Neural progenitor cell (in vitro differentiated cells): ENCODE measurements at regions not wholly inside any gene's neighbourhood (a gene's known extent, or its start where the extent isn't known, plus 50 kb on each side); places are given as distances from the start of the nearest gene placed in this dataset.
"Not testable (repeated sequence)": the region's sequence is repeated elsewhere in the genome, so short reads cannot be mapped to it uniquely, and the experiment has no call there.

ENCODE experiments used
- DNase-seq: peaks from one replicate; pipeline ENCODE4 v3.0.0-alpha.2; 2016; ENCODE audit warnings: low spot score
- H2AFZ ChIP-seq: fragments of 200-600 bp; sonication (generic); replicated peaks from 2 replicates; pipeline ENCODE4 v1.6.1; 2016; ENCODE audit warnings: antibody characterized with exemption
- H3F3A ChIP-seq: fragments of 200-600 bp; sonication (generic); 2 replicates; pipeline ENCODE4 v1.6.1; 2016; ENCODE audit warnings: antibody characterized with exemption, low read depth
- H3K27ac ChIP-seq: fragments of 200-600 bp; sonication (generic); 2 replicates; pipeline ENCODE4 v1.5.1; 2016; ENCODE audit warnings: mild to moderate bottlenecking
- H3K27me3 ChIP-seq: fragments of 200-600 bp; sonication (generic); 2 replicates; pipeline ENCODE4 v1.6.1; 2016; ENCODE audit warnings: mild to moderate bottlenecking, moderate library complexity
- H3K36me3 ChIP-seq: fragments of 200-600 bp; sonication (generic); 2 replicates; pipeline ENCODE4 v1.5.1; 2016
- H3K4me1 ChIP-seq: fragments of 200-600 bp; sonication (generic); 2 replicates; pipeline ENCODE4 v1.6.1; 2016; ENCODE audit warnings: mixed run types
- H3K4me2 ChIP-seq: fragments of 200-600 bp; sonication (generic); 2 replicates; pipeline ENCODE4 v1.6.1; 2016
- H3K4me3 ChIP-seq: fragments of 200-600 bp; sonication (generic); 2 replicates; pipeline ENCODE4 v1.5.1; 2016
- H3K79me2 ChIP-seq: fragments of 200-600 bp; sonication (generic); 2 replicates; pipeline ENCODE4 v1.6.1; 2016; ENCODE audit warnings: low read depth
- H3K9ac ChIP-seq: fragments of 200-600 bp; sonication (generic); 2 replicates; pipeline ENCODE4 v1.6.1; 2016
- H3K9me3 ChIP-seq: fragments of 200-600 bp; sonication (generic); 2 replicates; pipeline ENCODE4 v1.5.1; 2016; ENCODE audit warnings: low read depth
- H4K20me1 ChIP-seq: fragments of 200-600 bp; sonication (generic); 2 replicates; pipeline ENCODE4 v1.6.1; 2016; ENCODE audit warnings: low read depth
- H3K27ac Mint-ChIP-seq: 3 replicates; pipeline ENCODE4 v1.8.0; 2021; ENCODE audit warnings: mixed read lengths
- H3K27me3 Mint-ChIP-seq: 2 replicates; pipeline ENCODE4 v1.8.0; 2022; ENCODE audit warnings: low read depth, mild to moderate bottlenecking, inconsistent platforms, moderate library complexity, mixed read lengths; ENCODE audit not compliant: insufficient read depth
- H3K36me3 Mint-ChIP-seq: 3 replicates; pipeline ENCODE4 v1.8.0; 2021; ENCODE audit warnings: mixed read lengths
- H3K4me1 Mint-ChIP-seq: 3 replicates; pipeline ENCODE4 v1.8.0; 2021; ENCODE audit warnings: mixed read lengths
- H3K4me3 Mint-ChIP-seq: 3 replicates; pipeline ENCODE4 v1.8.0; 2021; ENCODE audit warnings: mild to moderate bottlenecking, moderate library complexity, mixed read lengths
- H3K9me3 Mint-ChIP-seq: 3 replicates; pipeline ENCODE4 v1.8.0; 2020; ENCODE audit warnings: mixed read lengths
- CTCF ChIP-seq: fragments of 200-600 bp; sonication (generic); IDR thresholded peaks from 2 replicates; pipeline ENCODE4 v1.5.1; 2017; ENCODE audit warnings: antibody characterized with exemption, mild to moderate bottlenecking
- EZH2 ChIP-seq: fragments of 200-600 bp; sonication (generic); IDR thresholded peaks from 2 replicates; pipeline ENCODE4 v1.6.1; 2017; ENCODE audit warnings: antibody characterized with exemption, mild to moderate bottlenecking, moderate library complexity
- EZH2phosphoT487 ChIP-seq: fragments of 200-600 bp; sonication (generic); IDR thresholded peaks from 2 replicates; pipeline ENCODE4 v1.6.1; 2017; ENCODE audit warnings: antibody characterized with exemption

- Histone ChIP-seq H3K4me3 (no peak overlapping the region), H3K27me3 (no peaks in the 10 kb centered on the region), H3K27ac (no peak overlapping the region), H3F3A (no peaks in the 10 kb centered on the region), H3K4me1 (peaks cover 10% of the 10 kb centered on the region), H3K4me2 (no peak overlapping the region), H3K9me3 (no peaks in the 10 kb centered on the region), H2AFZ (no peak overlapping the region), H4K20me1 (no peaks in the 10 kb centered on the region), H3K9ac (no peak overlapping the region), H3K36me3 (no peaks in the 10 kb centered on the region), H3K79me2 (no peaks in the 10 kb centered on the region)
- peaks cover 13% of the 10 kb centered on the region for H3K9me3 Mint-ChIP-seq
- H3K27me3 Mint-ChIP-seq, result peaks cover 15% of the 10 kb centered on the region
- H3K27ac Mint-ChIP-seq, result peak overlapping the region; percentile 37
- DNase-seq, result no peak
- TF ChIP-seq CTCF (no peak), EZH2phosphoT487 (no peak), EZH2 (no peak)
- peaks cover 2% of the 10 kb centered on the region for H3K36me3 Mint-ChIP-seq
- peaks cover 37% of the 10 kb centered on the region for H3K4me1 Mint-ChIP-seq
- no peak overlapping the region for H3K4me3 Mint-ChIP-seq
Observed at GRCh38 chr2:234861841-234862735, 89.7 kb upstream of the SH3BP4 start.

- not testable (repeated sequence) for DNase-seq, H3K4me3 Mint-ChIP-seq, H3K79me2 ChIP-seq, H3K9me3 ChIP-seq, H4K20me1 ChIP-seq, H3K27me3 ChIP-seq, H3K27ac ChIP-seq, H3K27ac Mint-ChIP-seq, H3K9me3 Mint-ChIP-seq, H3K36me3 ChIP-seq, H3K4me2 ChIP-seq, H3K4me3 ChIP-seq, H3K36me3 Mint-ChIP-seq, H3K9ac ChIP-seq, H3F3A ChIP-seq, H2AFZ ChIP-seq
- peaks cover 29% of the 10 kb centered on the region for H3K4me1 Mint-ChIP-seq
- H3K4me1 ChIP-seq, result peaks cover 10% of the 10 kb centered on the region
- peaks cover 15% of the 10 kb centered on the region for H3K27me3 Mint-ChIP-seq
Observed at GRCh38 chr2:234859330-234859872, 92.4 kb upstream of the SH3BP4 start.

GRCh38 chr2:234858790-234859329, 93.0 kb upstream of the SH3BP4 start:
- H3K27me3 Mint-ChIP-seq, result peaks cover 11% of the 10 kb centered on the region
- H3K36me3 Mint-ChIP-seq, result peaks cover 1% of the 10 kb centered on the region
- H3K4me3 Mint-ChIP-seq, result no peak overlapping the region
- Histone ChIP-seq H3K4me2 (no peak overlapping the region), H3K27me3 (no peaks in the 10 kb centered on the region), H3F3A (no peaks in the 10 kb centered on the region), H3K4me3 (no peak overlapping the region), H3K9me3 (no peaks in the 10 kb centered on the region), H3K36me3 (no peaks in the 10 kb centered on the region), H3K9ac (no peak overlapping the region), H3K79me2 (no peaks in the 10 kb centered on the region), H3K4me1 (peaks cover 10% of the 10 kb centered on the region), H4K20me1 (no peaks in the 10 kb centered on the region), H2AFZ (no peak overlapping the region), H3K27ac (no peak overlapping the region)
- DNase-seq, result no peak
- H3K4me1 Mint-ChIP-seq, result peaks cover 24% of the 10 kb centered on the region
- TF ChIP-seq EZH2 (no peak), EZH2phosphoT487 (no peak), CTCF (no peak)
- H3K9me3 Mint-ChIP-seq, result peaks cover 3% of the 10 kb centered on the region
- no peak overlapping the region for H3K27ac Mint-ChIP-seq

GRCh38 chr2:234858145-234858544, 93.7 kb upstream of the SH3BP4 start:
- H2AFZ ChIP-seq, result no peak overlapping the region

More at GRCh38 chr2:234858145-234858544, 93.7 kb upstream of the SH3BP4 start:
- H3K27ac ChIP-seq, result peak overlapping the region; percentile 74
- H3K9me3 Mint-ChIP-seq, result peaks cover 3% of the 10 kb centered on the region
- H3K36me3 Mint-ChIP-seq, result peaks cover 1% of the 10 kb centered on the region
- H3K9me3 ChIP-seq, result no peaks in the 10 kb centered on the region
- DNase-seq, result peak; percentile 26
- peaks cover 21% of the 10 kb centered on the region for H3K4me1 Mint-ChIP-seq
- no peaks in the 10 kb centered on the region for H3K36me3 ChIP-seq
- H3K4me3 Mint-ChIP-seq, result no peak overlapping the region
- no peak overlapping the region for H3K27ac Mint-ChIP-seq
- H3K27me3 ChIP-seq, result no peaks in the 10 kb centered on the region
- H3K79me2 ChIP-seq, result no peaks in the 10 kb centered on the region
- no peak overlapping the region for H3K4me3 ChIP-seq
- peaks cover 12% of the 10 kb centered on the region for H3K27me3 Mint-ChIP-seq
- H3K4me2 ChIP-seq, result no peak overlapping the region
- peaks cover 10% of the 10 kb centered on the region for H3K4me1 ChIP-seq
- TF ChIP-seq EZH2, result no peak
- no peak for TF ChIP-seq EZH2phosphoT487
- no peak for TF ChIP-seq CTCF
- H3F3A ChIP-seq, result no peaks in the 10 kb centered on the region
- H3K9ac ChIP-seq, result no peak overlapping the region
- H4K20me1 ChIP-seq, result no peaks in the 10 kb centered on the region
